ENCODE measurements at regions not wholly inside any gene's neighbourhood (a gene's known extent, or its start where the extent isn't known, plus 50 kb on each side); places are given as distances from the start of the nearest gene placed in this dataset.
A peak's percentile ranks its signal among the peaks of the same experiment; 100 is the strongest.

DNA sequence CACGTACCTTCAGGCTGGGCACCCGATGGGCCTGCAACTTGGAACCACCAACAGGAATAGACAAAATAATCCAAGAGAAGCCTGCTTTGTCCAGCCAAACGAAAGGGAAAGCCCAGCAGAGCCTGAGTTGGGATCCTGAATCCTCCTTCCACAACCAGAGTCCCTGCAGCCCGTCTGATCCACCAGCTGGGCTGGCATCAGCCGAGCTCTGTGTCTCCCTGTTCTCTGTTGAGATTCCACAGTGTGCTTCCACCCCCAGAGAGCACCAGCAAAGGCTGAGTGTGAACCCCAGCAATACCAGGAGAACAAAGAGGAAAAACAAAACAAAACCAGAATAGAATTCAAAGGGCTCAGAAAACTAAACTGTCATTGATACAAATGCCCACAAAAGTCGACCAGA, 68.8 kb upstream of the PRNP start:
- TF ChIP-seq, protein P1, sequence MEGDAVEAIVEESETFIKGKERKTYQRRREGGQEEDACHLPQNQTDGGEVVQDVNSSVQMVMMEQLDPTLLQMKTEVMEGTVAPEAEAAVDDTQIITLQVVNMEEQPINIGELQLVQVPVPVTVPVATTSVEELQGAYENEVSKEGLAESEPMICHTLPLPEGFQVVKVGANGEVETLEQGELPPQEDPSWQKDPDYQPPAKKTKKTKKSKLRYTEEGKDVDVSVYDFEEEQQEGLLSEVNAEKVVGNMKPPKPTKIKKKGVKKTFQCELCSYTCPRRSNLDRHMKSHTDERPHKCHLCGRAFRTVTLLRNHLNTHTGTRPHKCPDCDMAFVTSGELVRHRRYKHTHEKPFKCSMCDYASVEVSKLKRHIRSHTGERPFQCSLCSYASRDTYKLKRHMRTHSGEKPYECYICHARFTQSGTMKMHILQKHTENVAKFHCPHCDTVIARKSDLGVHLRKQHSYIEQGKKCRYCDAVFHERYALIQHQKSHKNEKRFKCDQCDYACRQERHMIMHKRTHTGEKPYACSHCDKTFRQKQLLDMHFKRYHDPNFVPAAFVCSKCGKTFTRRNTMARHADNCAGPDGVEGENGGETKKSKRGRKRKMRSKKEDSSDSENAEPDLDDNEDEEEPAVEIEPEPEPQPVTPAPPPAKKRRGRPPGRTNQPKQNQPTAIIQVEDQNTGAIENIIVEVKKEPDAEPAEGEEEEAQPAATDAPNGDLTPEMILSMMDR (conservative IDR thresholded peaks at IDR 0.05; ENCODE audit: low read depth, low read length): no peak
- no peak for DNase-seq (ENCODE audit: low read depth)
- H3K4me3 ChIP-seq (ENCODE audit: low read depth, low read length): no peak overlapping the region

DNA sequence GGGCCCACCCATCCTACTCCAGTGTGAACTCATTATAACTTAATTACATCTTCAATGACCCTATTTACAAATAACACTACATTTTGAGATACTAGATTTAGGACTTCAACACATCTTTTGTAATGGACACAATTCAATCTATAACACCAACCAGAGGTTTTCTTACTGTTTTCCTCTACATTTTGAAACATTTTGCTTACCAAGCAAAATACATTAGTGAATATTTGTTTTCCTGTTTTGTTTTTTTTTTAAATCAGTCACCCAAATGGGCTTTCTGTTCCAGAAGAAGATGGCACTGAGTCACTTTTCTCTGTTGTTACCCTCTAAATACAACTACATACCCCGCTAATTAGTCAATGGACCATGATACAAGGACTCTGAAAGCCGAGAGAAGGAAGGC, 69.2 kb upstream of the PRNP start:
- DNase-seq (ENCODE audit: low read depth): no peak
- TF ChIP-seq, protein P1 (conservative IDR thresholded peaks at IDR 0.05; ENCODE audit: low read depth, low read length): no peak
- no peak overlapping the region for H3K4me3 ChIP-seq (ENCODE audit: low read depth, low read length)

DNA sequence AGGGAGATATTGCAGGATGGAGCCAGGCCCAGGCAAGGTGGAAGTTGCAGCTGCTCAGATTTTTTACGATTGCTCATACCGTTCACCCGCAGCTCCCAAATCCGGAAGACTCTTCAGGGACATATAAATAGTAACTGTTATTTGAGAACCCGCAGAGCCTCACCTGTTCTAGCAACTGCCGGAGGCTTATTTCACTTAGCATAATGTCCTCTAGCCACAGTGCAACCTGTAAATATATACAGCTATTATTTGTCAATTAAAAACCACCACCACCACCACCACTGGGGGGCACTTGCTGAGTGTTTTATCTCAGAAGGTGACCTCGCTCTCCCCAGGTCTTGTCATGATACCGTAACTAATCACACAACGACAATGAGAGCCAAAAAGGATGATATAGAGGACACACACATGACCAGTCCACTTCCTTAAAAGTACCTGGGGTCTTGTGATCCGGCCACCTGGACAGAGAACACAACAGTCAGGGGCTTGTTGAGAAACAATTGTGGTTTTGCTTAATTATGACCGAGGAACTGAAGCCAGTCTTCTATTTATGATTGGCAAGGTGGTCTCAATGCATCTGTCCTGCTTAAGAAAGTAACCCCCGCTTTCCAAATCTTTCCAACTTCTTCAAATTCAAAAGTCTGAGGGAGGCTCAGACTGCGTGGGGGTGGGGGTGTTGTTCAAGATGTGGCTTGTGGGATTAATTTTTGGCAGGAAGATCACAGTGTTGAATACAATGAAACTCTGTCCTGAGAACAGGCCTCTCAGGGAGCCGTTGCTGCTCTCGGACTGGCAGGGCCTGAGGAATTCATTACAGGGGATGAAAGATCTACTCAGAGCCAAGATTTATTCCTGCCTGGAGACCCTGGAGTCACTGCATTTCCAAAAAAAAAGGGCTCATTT, 72.3 kb upstream of the PRNP start:
- no peak for DNase-seq (ENCODE audit: low read depth)
- no peak overlapping the region for H3K4me3 ChIP-seq (ENCODE audit: low read depth, low read length)
- TF ChIP-seq, protein P1 (conservative IDR thresholded peaks at IDR 0.05; ENCODE audit: low read depth, low read length): peak; percentile 68

DNA sequence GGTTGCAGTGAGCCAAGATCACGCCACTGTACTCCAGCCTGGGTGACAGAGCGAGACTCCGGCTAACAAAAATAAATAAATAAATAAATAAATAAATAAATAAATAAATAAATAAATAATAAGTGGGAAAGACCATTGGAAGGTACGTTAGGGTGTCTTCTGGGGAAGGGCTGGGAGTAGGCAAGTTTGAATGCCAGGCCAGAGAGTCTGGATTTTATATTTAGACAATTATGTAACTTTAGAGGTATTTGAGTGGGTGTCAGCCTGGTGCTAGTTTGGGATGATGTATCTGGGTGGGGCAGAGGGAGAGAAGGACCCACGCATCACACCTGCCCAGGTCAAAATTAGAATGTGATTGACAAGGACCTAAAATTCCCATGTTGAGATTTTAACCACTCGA, 73.1 kb upstream of the PRNP start:
- DNase-seq (ENCODE audit: low read depth): no peak
- H3K4me3 ChIP-seq (ENCODE audit: low read depth, low read length): no peak overlapping the region
- TF ChIP-seq, protein P1 (conservative IDR thresholded peaks at IDR 0.05; ENCODE audit: low read depth, low read length): no peak

DNA sequence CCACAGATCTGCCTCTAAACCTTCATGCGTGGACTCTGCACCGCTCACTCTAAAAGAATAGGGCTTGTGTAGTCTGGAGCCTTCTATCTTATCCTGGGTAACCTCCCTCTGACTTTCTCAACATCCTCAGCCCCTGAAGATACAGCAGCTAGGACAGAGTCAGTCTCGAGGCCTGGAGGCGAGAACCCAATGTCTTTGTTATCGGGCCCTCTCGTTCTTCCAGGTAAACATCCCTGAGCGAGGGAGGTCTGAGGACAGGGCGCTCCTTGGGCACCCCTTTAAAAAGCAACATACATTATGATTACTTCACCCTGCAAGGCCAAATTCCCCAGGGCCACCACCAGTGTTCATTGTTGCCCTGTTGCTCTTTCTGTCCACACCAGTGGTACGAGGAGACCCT, 75.4 kb upstream of the PRNP start:
- H3K4me3 ChIP-seq (ENCODE audit: low read depth, low read length): no peak overlapping the region
- DNase-seq (ENCODE audit: low read depth): no peak
- TF ChIP-seq, protein P1 (conservative IDR thresholded peaks at IDR 0.05; ENCODE audit: low read depth, low read length): no peak

DNA sequence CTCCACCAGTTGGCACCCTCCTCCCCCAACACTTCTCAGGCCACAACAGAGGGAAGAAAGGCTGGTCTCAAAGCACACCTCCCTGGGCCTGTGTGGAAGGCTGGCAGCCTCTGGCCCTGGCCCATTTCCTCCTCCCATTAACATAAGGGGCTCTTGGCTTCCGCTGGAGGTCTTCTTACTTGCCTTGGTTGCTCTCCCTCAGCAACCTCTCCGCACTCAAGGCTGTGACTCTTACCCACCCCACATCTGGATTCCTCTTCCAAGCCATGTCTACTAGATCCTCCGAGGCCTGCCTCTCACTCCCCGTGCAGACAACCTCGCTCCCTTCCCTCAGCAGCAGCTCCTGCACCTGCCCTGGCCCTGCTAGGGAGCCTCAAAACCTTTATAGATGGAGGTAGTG, 76.7 kb upstream of the PRNP start:
- no peak overlapping the region for H3K4me3 ChIP-seq (ENCODE audit: low read depth, low read length)
- DNase-seq (ENCODE audit: low read depth): no peak
- TF ChIP-seq, protein P1 (conservative IDR thresholded peaks at IDR 0.05; ENCODE audit: low read depth, low read length): no peak

DNA sequence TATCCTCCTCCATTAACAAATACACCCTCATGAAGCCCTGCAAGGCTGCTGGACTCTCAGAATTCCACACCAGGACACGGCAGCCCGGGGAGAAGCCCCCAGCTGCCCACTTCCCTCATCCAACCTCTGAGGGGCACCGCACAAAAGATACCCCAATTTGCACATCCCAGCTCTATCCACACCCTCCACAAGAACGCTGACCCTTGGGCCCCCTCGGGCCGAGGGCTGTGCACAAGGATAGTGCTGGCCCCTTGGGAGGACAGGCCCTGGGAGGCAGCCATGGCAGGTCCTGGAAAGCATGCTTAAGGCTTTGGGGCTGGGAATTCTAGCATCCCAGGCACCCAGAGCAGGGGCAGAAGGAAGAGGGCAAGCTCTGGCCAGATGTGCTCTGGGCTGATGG, 77.4 kb upstream of the PRNP start:
- no peak for DNase-seq (ENCODE audit: low read depth)

More for the DNA sequence above, 77.4 kb upstream of the PRNP start:
- no peak overlapping the region for H3K4me3 ChIP-seq (ENCODE audit: low read depth, low read length)
- TF ChIP-seq, protein P1 (conservative IDR thresholded peaks at IDR 0.05; ENCODE audit: low read depth, low read length): no peak
